Esophagus squamous epithelium (tissue), 5 donors: ENCODE measurements at regions not wholly inside any gene's neighbourhood (a gene's known extent, or its start where the extent isn't known, plus 50 kb on each side); places are given as distances from the start of the nearest gene placed in this dataset.

ENCODE experiments used
- DNase-seq: peaks from one replicate; lab custom pipeline; 2025; lab: John Stamatoyannopoulos, UW
- H3K27ac ChIP-seq, 4 donors: fragments of 200-600 bp; sonication (generic); one replicate each; pipeline ENCODE4 v1.5.1; 2016 to 2019; ENCODE audit warnings: mild to moderate bottlenecking in 1 of 4
- H3K27me3 ChIP-seq, 4 donors: fragments of 200-600 bp; sonication (generic); 1 replicate in 3 of 4; 2 replicates in 1 of 4; pipeline versions ENCODE4 v1.5.1 to v1.6.0; 2017 to 2021; ENCODE audit warnings: antibody characterized with exemption in 1 of 4
- H3K36me3 ChIP-seq, 3 donors: fragments of 200-600 bp; sonication (generic); one replicate each; pipeline ENCODE4 v1.5.1; 2016 to 2019
- H3K4me1 ChIP-seq, 3 donors: fragments of 200-600 bp; sonication (generic); one replicate each; pipeline ENCODE4 v1.5.1; 2017 to 2019
- H3K4me3 ChIP-seq, 4 donors: fragments of 200-600 bp; sonication (generic); 1 replicate in 3 of 4; 2 replicates in 1 of 4; pipeline ENCODE4 v1.5.1; 2016 to 2019; ENCODE audit warnings: mild to moderate bottlenecking in 2 of 4, moderate library complexity in 1 of 4
- H3K9me3 ChIP-seq, 3 donors: fragments of 200-600 bp; sonication (generic); one replicate each; pipeline ENCODE4 v1.5.1; 2016 to 2019
- POLR2A ChIP-seq, 4 donors: fragments of 450-650 bp; IDR thresholded peaks; one replicate each; pipeline ENCODE4 v1.6.1; 2017; ENCODE audit warnings: antibody characterized with exemption in 4 of 4, mild to moderate bottlenecking in 4 of 4, moderate library complexity in 3 of 4
- WGBS, 2 donors: methylation state at CpG; one replicate each; pipeline ENCODE4 v1.1.5; 2018; 5-methylcytosine and 5-hydroxymethylcytosine counted together
- intact Hi-C: fragments of 100-400 bp; cut with DNase I; formaldehyde crosslinking; loops from one replicate; pipeline ENCODE4 v1.15.0; 2022
- TF ChIP-seq, protein P1 (sequence below), 6 experiments: fragments of 450-650 bp in 4 of 6; fragments of 200-600 bp in 2 of 6; sonication (generic) in 2 of 6; IDR thresholded peaks; one replicate each; pipeline ENCODE4 v1.5.1; 2016 to 2019; ENCODE audit warnings: antibody characterized with exemption in 6 of 6, mild to moderate bottlenecking in 4 of 6, moderate library complexity in 4 of 6
- donor health status: DM: yes; HTN: yes; CAD: no.

DNA sequence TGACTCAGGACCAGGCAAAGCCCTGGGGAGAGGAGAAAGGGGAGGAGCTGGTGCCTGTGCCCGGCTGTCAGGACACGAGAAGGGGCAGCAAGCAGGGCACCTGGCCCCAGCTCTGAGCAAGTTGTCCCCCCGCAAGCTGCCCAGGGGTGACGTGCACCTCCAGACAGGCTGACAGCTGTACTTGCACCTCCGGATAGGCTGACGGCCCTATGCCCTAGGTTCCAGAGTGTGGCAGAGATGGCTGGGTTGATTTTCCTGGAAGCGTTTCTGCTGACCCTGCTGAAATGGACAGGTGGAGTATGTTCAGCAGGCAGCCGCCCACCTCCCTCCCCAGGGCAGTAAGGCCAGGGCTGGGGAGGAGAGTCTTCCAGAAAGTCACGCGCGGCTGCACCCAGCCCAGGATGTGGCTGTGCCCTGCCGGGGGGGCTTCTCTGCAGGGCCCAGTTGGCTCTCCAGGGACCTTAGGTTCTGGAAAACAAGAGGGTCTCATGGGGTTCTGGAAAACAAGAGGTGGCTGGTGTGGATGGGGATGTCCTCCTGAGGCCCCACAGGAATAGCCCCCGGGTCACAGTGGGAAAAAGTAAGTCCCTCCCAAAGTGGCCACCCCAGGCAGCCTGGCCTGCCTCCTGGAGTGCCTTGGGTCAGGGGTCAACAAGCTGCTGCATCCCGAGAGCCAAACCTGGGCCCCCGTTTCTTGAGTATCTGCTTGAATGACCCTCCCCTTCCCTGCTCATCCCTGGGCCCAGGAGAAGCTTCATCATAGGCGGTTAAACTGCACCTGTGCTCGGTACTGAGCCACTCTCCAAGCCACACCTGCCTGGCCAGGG lies 71.4 kb upstream of the OTOS start:
- 70 to 93% methylated on average over 2 to 8 of the region's 17 CpGs for WGBS, 2 donors
- TF ChIP-seq, protein P1, sequence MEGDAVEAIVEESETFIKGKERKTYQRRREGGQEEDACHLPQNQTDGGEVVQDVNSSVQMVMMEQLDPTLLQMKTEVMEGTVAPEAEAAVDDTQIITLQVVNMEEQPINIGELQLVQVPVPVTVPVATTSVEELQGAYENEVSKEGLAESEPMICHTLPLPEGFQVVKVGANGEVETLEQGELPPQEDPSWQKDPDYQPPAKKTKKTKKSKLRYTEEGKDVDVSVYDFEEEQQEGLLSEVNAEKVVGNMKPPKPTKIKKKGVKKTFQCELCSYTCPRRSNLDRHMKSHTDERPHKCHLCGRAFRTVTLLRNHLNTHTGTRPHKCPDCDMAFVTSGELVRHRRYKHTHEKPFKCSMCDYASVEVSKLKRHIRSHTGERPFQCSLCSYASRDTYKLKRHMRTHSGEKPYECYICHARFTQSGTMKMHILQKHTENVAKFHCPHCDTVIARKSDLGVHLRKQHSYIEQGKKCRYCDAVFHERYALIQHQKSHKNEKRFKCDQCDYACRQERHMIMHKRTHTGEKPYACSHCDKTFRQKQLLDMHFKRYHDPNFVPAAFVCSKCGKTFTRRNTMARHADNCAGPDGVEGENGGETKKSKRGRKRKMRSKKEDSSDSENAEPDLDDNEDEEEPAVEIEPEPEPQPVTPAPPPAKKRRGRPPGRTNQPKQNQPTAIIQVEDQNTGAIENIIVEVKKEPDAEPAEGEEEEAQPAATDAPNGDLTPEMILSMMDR (IDR thresholded peaks at IDR 0.05): no peak
- TF ChIP-seq POLR2A (IDR thresholded peaks at IDR 0.05): no peak
- Histone ChIP-seq H3K36me3 (no peaks in the 10 kb centered on the region), H3K27ac (no peak overlapping the region), H3K4me1 (no peaks in the 10 kb centered on the region), H3K27me3 (peaks cover 0 to 33% (median 0%) of the 10 kb centered on the region in 4 donors), H3K9me3 (peaks cover 0 to 1% (median 0%) of the 10 kb centered on the region in 3 donors), H3K4me3 (no peak overlapping the region)
- no peak for DNase-seq
- intact Hi-C loops: no loop called here

DNA sequence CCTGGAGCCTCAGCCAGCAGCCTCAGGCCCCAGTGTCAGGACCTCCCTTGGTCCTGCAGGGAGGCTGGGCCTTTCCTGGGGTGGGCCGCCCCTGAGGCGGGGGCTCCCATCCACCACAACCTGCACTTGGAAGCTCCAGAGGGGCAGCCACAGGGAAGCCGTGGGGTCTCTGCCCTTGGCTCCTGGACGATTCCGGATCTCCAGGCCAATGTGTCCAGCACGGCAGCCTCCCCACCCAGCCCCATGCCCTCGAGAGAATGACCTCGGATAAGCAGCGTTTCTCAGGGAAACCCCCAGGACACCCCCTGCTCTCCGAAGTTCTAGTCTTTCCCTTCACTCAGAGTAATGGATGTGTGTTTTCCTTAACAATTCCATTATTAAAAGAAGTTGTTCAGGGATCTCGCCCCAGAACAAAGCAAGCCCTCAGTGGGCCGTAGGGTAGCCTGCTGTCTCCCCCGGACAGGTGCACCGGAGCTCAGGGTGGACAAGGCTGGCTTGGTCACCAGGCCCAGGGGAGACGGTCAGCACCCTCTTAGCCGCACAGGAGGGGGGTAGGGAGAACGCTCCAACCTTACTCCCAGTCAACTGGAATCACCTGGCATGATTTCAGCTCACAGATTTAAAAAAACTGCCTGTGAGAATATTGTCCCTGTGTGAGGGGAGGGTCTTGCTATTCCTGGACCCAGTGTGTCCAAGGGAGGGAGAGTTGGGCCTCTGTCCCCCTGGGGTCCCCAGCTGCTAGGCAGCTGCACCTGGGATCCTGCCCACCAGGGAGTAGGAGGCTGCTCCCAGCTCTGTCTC lies 72.2 kb upstream of the OTOS start:
- H3K4me3 ChIP-seq: no peak overlapping the region
- WGBS, 2 donors: 94% methylated on average over 9 of the region's 17 CpGs; no CpG with 5 or more reads in 1 of the 2 donors
- H3K27me3 ChIP-seq: peaks cover 0 to 33% (median 0%) of the 10 kb centered on the region in 4 donors
- no peak overlapping the region for H3K27ac ChIP-seq
- no peaks in the 10 kb centered on the region for H3K9me3 ChIP-seq
- no peaks in the 10 kb centered on the region for H3K4me1 ChIP-seq
- no peaks in the 10 kb centered on the region for H3K36me3 ChIP-seq
- DNase-seq: no peak
- intact Hi-C loops: no loop called here
- TF ChIP-seq, protein P1 (IDR thresholded peaks at IDR 0.05): no peak
- TF ChIP-seq POLR2A (IDR thresholded peaks at IDR 0.05): no peak

DNA sequence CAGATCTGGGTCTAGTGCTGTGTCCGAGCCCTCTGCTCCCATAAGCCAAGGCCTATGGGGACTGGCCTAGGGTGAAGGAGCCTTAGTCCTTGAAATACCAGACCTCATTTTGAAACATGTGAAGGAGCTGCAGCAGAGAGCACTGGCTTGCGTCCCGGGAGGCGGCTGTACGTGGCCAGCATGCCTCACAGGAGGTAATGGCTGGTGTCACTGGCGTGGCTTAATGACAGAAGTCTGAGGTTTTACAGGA lies 72.7 kb upstream of the OTOS start:
- H3K4me1 ChIP-seq: no peaks in the 10 kb centered on the region
- H3K27ac ChIP-seq: no peak overlapping the region
- H3K27me3 ChIP-seq: peaks cover 0 to 35% (median 0%) of the 10 kb centered on the region in 4 donors
- no peak overlapping the region for H3K4me3 ChIP-seq
- intact Hi-C loops: no loop called here
- TF ChIP-seq, protein P1 (IDR thresholded peaks at IDR 0.05): no peak
- no peak for TF ChIP-seq POLR2A (IDR thresholded peaks at IDR 0.05)
- no peaks in the 10 kb centered on the region for H3K36me3 ChIP-seq
- no peak for DNase-seq
- whole genome bisulfite sequencing, 2 donors: 71 to 94% methylated on average over 5 to 6 of the region's 6 CpGs
- no peaks in the 10 kb centered on the region for H3K9me3 ChIP-seq

DNA sequence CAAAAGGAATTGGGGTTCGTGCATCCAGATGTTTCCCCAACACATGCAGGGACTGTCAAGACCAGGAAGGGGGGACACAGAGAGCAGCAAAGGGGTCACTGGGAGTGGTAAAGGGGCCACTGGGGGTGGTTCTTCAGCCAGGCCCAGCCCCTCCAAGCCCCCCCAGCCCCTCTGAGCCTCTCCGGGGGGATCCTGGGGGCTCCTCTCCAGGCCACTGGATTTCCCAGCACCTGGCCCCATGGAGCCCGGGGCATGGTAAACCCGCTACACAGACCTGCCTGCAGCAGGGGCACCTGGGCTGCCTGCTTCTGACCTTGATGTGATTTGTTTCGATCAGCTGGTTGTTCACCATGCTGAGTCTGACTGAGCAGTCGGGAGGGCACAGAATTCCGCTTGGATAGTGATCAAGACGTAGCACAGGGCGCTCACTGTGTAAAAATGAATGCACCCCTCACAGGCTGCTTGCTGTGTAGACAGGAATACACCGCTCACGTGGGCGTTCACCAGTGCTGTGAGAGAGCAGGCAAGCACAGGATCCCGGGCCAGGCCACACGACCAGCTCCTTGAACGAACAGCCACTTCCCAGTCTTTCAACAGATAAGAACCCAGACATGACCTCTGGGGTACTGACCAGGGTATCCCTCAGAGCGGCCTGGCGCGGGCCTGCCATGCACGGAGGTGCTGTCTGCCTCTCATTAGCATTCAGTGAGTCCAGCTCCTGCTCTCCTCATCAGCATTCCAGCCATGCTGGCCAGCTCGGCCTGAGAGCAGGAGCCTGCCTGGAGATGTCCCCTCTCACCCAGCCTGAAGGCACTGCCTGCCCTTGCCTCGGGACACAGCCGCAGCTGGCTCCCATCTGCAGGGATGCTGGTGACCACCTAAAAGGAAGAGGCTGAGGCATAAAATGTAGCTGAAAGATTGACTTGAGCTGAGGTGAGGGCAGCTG lies 73.3 kb upstream of the OTOS start:
- no peak for DNase-seq
- TF ChIP-seq, protein P1 (IDR thresholded peaks at IDR 0.05): no peak
- no peak for TF ChIP-seq POLR2A (IDR thresholded peaks at IDR 0.05)
- Histone ChIP-seq H3K27ac (no peak overlapping the region), H3K4me1 (no peaks in the 10 kb centered on the region), H3K27me3 (peaks cover 0 to 37% (median 0%) of the 10 kb centered on the region in 4 donors), H3K9me3 (no peaks in the 10 kb centered on the region), H3K36me3 (no peaks in the 10 kb centered on the region), H3K4me3 (no peak overlapping the region)
- 52 to 69% methylated on average over 7 to 8 of the region's 22 CpGs for WGBS, 2 donors
- intact Hi-C loops: no loop called here
